OCI-LY3 (cell line): ENCODE measurements at regions not wholly inside any gene's neighbourhood (a gene's known extent, or its start where the extent isn't known, plus 50 kb on each side); places are given as distances from the start of the nearest gene placed in this dataset.

ENCODE experiments used
- CTCF ChIP-seq: fragments of 200-600, 300-600 bp; sonication (generic); IDR thresholded peaks from 2 replicates; pipeline ENCODE4 v1.5.1; 2014; ENCODE audit warnings: antibody characterized with exemption, low read length, low read depth
- EZH2phosphoT487 ChIP-seq: fragments of 200-600 bp; shearing (Covaris generic); IDR thresholded peaks from 2 replicates; pipeline ENCODE4 v1.6.1; 2018; ENCODE audit warnings: antibody characterized with exemption, mixed run types, low read depth

GRCh38 chr6:167472880-167473279 is 148.0 kb downstream of the TTLL2 start:
- TF ChIP-seq CTCF: no peak
- no peak for TF ChIP-seq EZH2phosphoT487
